ENCODE measurements at regions not wholly inside any gene's neighbourhood (a gene's known extent, or its start where the extent isn't known, plus 50 kb on each side); places are given as distances from the start of the nearest gene placed in this dataset.
"Not testable (repeated sequence)": the region's sequence is repeated elsewhere in the genome, so short reads cannot be mapped to it uniquely, and the experiment has no call there.

GRCh38 chr16:88145376-88145775 is 194.1 kb downstream of the BANP start:
- H2BK15ac ChIP-seq (ENCODE audit: low read length); H4K8ac ChIP-seq (ENCODE audit: extremely low read depth, insufficient read depth, low read length); H3K27me3 ChIP-seq (replicated peaks in 1 of 4; ENCODE audit: control insufficient read depth in 3 of 4, extremely low read depth in 1 of 4, insufficient read depth in 3 of 4, low read length in 3 of 4); H3K4me3 ChIP-seq (ENCODE audit: extremely low read depth in 1 of 4, insufficient read depth in 2 of 4, low read depth in 3 of 4, low read length in 4 of 4); H3K27ac ChIP-seq (ENCODE audit: low read depth, low read length); H2BK120ac ChIP-seq (replicated peaks; ENCODE audit: low read depth, low read length); DNase-seq (ENCODE audit: low read depth in 1 of 2, low spot score in 2 of 2); H4K91ac ChIP-seq (replicated peaks; ENCODE audit: insufficient read length, low read length); H2AFZ ChIP-seq (ENCODE audit: low read length); FAIRE-seq; H4K5ac ChIP-seq (ENCODE audit: insufficient read length, low read depth, low read length); H3K9ac ChIP-seq (replicated peaks in 1 of 4; ENCODE audit: extremely low read depth in 1 of 4, low read depth in 3 of 4, low read length in 3 of 4); H2AK5ac ChIP-seq (ENCODE audit: low read depth, low read length); H3K23me2 ChIP-seq (ENCODE audit: low read depth, low read length); H3K18ac ChIP-seq (ENCODE audit: extremely low read depth, low read length); H4K20me1 ChIP-seq (replicated peaks in 1 of 2; ENCODE audit: control insufficient read depth in 1 of 2, insufficient read depth in 2 of 2, low read length in 2 of 2); H3K4me2 ChIP-seq (ENCODE audit: insufficient read depth in 1 of 2, low read depth in 2 of 2, low read length in 2 of 2); H3K4me1 ChIP-seq (replicated peaks in 1 of 4; ENCODE audit: control insufficient read depth in 3 of 4, insufficient read depth in 4 of 4, low read length in 3 of 4); H3K14ac ChIP-seq (ENCODE audit: insufficient read length); H3K36me3 ChIP-seq (ENCODE audit: control insufficient read depth in 2 of 4, insufficient read depth in 4 of 4, low read length in 3 of 4); H3K79me2 ChIP-seq (ENCODE audit: control insufficient read depth in 1 of 2, insufficient read depth in 2 of 2, low read length in 2 of 2); H2BK5ac ChIP-seq (ENCODE audit: low read depth, low read length); H3K23ac ChIP-seq (ENCODE audit: insufficient read length); H3K79me1 ChIP-seq (ENCODE audit: low read depth, low read length); H2BK12ac ChIP-seq (ENCODE audit: low read depth, low read length); H3K56ac ChIP-seq (replicated peaks; ENCODE audit: insufficient read length, low read depth, low read length); POLR2A ChIA-PET (ENCODE audit: partially characterized antibody); H3K4ac ChIP-seq (replicated peaks; ENCODE audit: insufficient read length, low read depth, low read length); H3K9me3 ChIP-seq (ENCODE audit: insufficient read depth in 2 of 2, low read depth in 1 of 2, low read length in 1 of 2); H2BK20ac ChIP-seq (ENCODE audit: low read length): not testable (repeated sequence)
- TF ChIP-seq RAD21 (IDR thresholded peaks at IDR 0.05 in 1 of 2, conservative IDR thresholded peaks at IDR 0.05 in 1 of 2; ENCODE audit: low read depth in 2 of 2, low read length in 2 of 2) = peak in 1 of 2 experiments; percentile 23; a peak in 2 of 4 replicates
- TF ChIP-seq, protein P1, sequence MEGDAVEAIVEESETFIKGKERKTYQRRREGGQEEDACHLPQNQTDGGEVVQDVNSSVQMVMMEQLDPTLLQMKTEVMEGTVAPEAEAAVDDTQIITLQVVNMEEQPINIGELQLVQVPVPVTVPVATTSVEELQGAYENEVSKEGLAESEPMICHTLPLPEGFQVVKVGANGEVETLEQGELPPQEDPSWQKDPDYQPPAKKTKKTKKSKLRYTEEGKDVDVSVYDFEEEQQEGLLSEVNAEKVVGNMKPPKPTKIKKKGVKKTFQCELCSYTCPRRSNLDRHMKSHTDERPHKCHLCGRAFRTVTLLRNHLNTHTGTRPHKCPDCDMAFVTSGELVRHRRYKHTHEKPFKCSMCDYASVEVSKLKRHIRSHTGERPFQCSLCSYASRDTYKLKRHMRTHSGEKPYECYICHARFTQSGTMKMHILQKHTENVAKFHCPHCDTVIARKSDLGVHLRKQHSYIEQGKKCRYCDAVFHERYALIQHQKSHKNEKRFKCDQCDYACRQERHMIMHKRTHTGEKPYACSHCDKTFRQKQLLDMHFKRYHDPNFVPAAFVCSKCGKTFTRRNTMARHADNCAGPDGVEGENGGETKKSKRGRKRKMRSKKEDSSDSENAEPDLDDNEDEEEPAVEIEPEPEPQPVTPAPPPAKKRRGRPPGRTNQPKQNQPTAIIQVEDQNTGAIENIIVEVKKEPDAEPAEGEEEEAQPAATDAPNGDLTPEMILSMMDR (IDR thresholded peaks at IDR 0.05; ENCODE audit: control extremely low read depth in 1 of 3, insufficient read depth in 1 of 3, low read depth in 1 of 3, low read length in 3 of 3) = peak in 1 of 3 experiments; percentile 21; a peak in 2 of 4 replicates
- WGBS, 2 experiments (ENCODE audit: extremely low coverage in 1 of 2, insufficient coverage in 1 of 2, insufficient read length in 1 of 2, insufficient replicate concordance in 2 of 2, low coverage in 1 of 2, low lambda C conversion rate in 2 of 2, missing lambda C conversion rate in 1 of 2) = 86% methylated on average over 13 of the region's 13 CpGs; no CpG with 5 or more reads in 1 of the 2 experiments
- CTCF ChIA-PET (ENCODE audit: partially characterized antibody) = interaction anchor here (0.9 kb wide), 1 partner anchor 189 kb away, joined by 3 read pairs; no protein-coding TSS in a partner anchor

All from H1 (cell line).